22Rv1 (cell line): ENCODE measurements at regions not wholly inside any gene's neighbourhood (a gene's known extent, or its start where the extent isn't known, plus 50 kb on each side); places are given as distances from the start of the nearest gene placed in this dataset.

Experiments
- H3K27ac ChIP-seq: fragments of 450-650 bp; 2 replicates; pipeline ENCODE4 v1.5.1; 2017
- ZFX ChIP-seq: fragments of 450-650 bp; IDR thresholded peaks from 2 replicates; pipeline ENCODE4 v1.6.1; 2017; ENCODE audit warnings: antibody characterized with exemption, borderline replicate concordance
- TF ChIP-seq, protein P1 (sequence below): fragments of 450-650 bp; IDR thresholded peaks from 2 replicates; pipeline ENCODE4 v1.5.1; 2017; ENCODE audit warnings: mild to moderate bottlenecking

DNA sequence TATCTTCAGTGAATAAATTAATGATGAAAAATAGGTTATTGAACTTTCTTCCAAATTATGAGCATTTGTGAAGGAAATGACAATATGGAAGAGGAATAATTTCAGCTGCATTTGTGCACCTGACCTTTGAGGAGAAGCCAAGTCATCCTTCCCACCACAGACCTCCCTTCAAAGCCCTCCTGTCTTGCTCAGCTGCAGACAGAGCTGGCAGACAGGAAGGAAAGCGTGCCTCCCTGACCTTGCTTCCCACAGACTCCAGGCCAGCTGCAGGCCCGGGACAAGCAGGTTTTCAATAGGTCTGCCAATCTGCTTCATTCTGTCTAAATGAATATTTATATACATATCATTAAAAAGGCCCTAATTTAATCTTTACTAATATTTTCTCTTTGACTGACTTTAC lies 152.9 kb upstream of the RBMS3 start:
- TF ChIP-seq ZFX: no peak
- TF ChIP-seq, protein P1, sequence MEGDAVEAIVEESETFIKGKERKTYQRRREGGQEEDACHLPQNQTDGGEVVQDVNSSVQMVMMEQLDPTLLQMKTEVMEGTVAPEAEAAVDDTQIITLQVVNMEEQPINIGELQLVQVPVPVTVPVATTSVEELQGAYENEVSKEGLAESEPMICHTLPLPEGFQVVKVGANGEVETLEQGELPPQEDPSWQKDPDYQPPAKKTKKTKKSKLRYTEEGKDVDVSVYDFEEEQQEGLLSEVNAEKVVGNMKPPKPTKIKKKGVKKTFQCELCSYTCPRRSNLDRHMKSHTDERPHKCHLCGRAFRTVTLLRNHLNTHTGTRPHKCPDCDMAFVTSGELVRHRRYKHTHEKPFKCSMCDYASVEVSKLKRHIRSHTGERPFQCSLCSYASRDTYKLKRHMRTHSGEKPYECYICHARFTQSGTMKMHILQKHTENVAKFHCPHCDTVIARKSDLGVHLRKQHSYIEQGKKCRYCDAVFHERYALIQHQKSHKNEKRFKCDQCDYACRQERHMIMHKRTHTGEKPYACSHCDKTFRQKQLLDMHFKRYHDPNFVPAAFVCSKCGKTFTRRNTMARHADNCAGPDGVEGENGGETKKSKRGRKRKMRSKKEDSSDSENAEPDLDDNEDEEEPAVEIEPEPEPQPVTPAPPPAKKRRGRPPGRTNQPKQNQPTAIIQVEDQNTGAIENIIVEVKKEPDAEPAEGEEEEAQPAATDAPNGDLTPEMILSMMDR: no peak
- no peak overlapping the region for H3K27ac ChIP-seq

DNA sequence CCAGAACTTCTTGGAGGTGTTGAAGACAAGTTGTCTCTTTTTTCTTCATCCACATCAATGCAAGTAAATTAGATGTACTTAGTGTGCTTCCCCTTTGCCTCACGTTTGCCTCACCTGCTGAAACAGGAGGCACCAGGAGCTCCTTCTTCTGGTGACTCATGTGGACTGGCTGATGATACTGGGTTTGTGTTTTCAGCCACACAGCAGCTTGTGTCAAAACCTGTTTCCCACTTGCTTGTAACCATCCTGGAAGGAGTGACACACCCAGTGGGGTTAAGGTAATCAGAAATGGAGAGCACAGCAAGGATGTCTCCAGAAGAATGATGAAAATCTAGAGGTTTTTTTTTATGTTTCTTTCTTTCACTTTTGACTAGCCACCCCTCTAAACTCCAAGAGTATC lies 143.3 kb upstream of the RBMS3 start:
- TF ChIP-seq, protein P1: no peak
- TF ChIP-seq ZFX: no peak
- H3K27ac ChIP-seq: no peak overlapping the region

DNA sequence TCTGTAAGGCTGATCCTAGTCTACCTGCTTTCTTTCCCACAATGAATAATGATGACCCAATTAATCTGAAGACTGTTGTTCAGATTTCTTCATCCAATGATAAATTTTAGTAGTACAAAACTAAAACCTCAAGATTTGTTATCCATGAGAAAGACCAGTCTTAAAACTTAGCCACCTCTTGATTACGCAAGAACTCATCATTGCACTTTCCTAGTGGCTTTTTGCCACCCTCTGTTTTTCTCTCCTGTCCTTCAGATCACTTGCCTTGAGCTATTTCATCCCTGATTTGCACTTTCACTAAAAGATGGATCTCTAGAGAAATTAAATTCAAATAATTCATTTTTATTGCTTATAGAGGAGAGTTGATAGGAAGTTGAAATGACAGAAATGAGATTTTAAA lies 142.7 kb upstream of the RBMS3 start:
- no peak overlapping the region for H3K27ac ChIP-seq
- TF ChIP-seq ZFX: no peak
- TF ChIP-seq, protein P1: no peak

DNA sequence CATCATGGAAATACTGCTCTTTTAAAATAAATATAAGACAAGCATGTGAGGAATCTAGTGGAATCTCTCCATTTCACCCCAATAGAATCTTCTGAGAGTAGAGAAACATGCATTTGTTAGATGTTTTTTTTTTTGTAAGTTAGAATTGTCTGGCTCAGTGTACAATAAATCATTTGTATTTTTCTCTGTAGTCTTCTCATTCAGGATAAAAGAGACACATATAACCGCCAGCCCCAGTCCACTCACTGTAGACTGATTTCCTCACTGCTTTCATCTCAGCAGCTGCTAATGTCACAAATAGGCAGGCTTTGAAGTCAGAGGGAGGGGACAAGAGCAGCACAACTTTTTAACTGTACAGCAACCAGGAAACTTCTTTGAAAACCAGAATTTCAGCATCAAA lies 140.2 kb upstream of the RBMS3 start:
- no peak overlapping the region for H3K27ac ChIP-seq

DNA sequence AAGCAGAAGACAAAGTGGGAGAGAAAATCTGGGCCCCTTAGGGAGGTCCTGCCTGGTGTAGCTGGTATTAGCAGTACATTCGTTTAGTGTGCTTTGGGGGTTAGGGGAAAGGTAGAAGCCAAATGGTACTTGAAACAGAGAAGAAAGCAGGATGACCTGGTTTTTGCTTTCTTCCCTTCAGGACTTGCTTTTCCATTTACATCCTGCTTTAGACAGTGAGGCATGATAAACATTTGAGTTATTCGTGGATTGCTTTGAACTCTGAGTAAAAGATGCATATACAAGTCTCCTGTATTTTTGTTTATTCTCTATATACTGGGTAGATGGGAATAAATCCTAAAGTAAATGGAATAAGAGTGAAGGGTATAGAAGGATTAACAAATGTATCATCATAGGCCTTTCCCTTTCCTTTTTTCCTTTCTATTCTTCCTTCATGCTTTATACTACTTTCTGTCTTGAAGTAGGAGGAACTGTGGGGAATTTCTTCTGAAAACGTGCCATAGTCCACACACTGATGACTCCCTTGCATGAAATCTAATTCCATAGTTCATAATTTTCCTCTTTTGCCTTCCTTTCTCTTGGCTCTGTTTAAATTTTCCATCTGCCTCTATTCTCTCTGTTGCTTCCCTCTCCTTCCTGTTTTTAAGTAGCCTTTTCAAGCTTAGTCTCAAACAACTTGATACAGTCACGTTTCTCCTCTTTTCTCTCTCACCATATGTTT lies 139.5 kb upstream of the RBMS3 start:
- TF ChIP-seq ZFX: no peak
- TF ChIP-seq, protein P1: no peak
- H3K27ac ChIP-seq: no peak overlapping the region

More for the DNA sequence above, 140.2 kb upstream of the RBMS3 start:
- TF ChIP-seq, protein P1: no peak
- no peak for TF ChIP-seq ZFX

DNA sequence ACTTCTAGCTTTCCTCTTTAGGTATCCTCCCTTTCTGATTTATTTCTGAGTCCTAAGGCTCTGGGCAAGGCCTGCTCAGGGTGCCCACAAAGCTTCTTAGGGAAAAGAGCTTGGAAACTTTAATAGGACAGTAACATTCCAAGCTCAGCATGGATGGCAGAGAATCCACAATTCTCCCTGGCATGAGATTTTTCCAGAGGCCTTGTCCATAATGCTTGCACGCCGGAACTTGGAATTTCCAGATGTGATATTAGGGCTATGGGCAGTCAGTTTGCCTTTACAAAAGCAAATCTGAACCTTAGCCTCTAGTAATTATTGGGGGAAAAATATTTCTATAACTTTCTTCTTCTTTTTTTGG lies 139.0 kb upstream of the RBMS3 start:
- H3K27ac ChIP-seq: no peak overlapping the region
- TF ChIP-seq ZFX: no peak
- TF ChIP-seq, protein P1: no peak

DNA sequence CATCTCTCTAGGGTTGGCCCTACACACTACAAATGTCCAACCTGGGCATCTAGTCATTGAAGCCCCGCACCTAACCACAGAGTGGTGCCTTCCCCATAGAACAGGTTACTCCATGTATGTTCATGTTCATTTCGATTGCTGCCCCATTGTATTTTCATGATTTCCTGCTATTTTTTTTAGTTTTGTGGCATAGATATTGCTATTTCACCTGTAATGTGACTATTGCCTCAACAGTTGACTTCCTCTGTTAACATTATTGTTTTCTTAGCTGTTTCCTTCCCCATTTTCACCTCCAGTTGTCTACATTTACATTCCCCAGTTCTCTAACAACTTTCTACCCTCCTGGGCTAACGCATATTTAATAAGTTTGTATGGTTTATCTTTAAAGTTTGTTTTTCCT lies 137.7 kb upstream of the RBMS3 start:
- no peak overlapping the region for H3K27ac ChIP-seq
- TF ChIP-seq, protein P1: no peak
- no peak for TF ChIP-seq ZFX
